HEK293 (cell line): ENCODE measurements at regions not wholly inside any gene's neighbourhood (a gene's known extent, or its start where the extent isn't known, plus 50 kb on each side); places are given as distances from the start of the nearest gene placed in this dataset.

Experiments used
- CTCF ChIA-PET: fragments of 350-600 bp; formaldehyde crosslinking; extraction: SDS; loops from one replicate; lab custom pipeline; 2021; ENCODE audit warnings: antibody characterized with exemption; lab: Yijun Ruan, JAX
- POLR2A ChIA-PET: fragments of 300-600 bp; formaldehyde crosslinking; extraction: SDS; loops from one replicate; lab custom pipeline; 2020; ENCODE audit warnings: antibody characterized with exemption, inconsistent platforms; lab: Yijun Ruan, JAX
- H3K27ac ChIP-seq: fragments of 200-500 bp; sonication (Bioruptor generic); 2 replicates; pipeline ENCODE4 v1.5.1; 2014; ENCODE audit warnings: low read depth, low read length, control low read depth, inconsistent platforms; ENCODE audit errors: extremely low read depth
- H3K36me3 ChIP-seq, 2 experiments: fragments of 200-500 bp in 1 of 2; sonication (Bioruptor generic) in 1 of 2; 1 replicate in 1 of 2; 2 replicates in 1 of 2; pipeline ENCODE4 v1.5.1; 2014 to 2017; ENCODE audit warnings: inconsistent platforms in 2 of 2, low read length in 2 of 2; ENCODE audit not compliant: control insufficient read depth in 2 of 2, insufficient read depth in 1 of 2
- H3K4me1 ChIP-seq: fragments of 200-500 bp; sonication (Bioruptor generic); 2 replicates; pipeline ENCODE4 v1.5.1; 2014; ENCODE audit warnings: mild to moderate bottlenecking, low read length, inconsistent platforms; ENCODE audit not compliant: control insufficient read depth, insufficient read depth
- H3K4me3 ChIP-seq: 2 replicates; pipeline ENCODE4 v1.5.1; 2011; ENCODE audit warnings: low read depth, mild to moderate bottlenecking, control low read depth, low read length, moderate library complexity
- H3K9me3 ChIP-seq: fragments of 200-500 bp; sonication (Bioruptor generic); 2 replicates; pipeline ENCODE4 v1.5.1; 2014; ENCODE audit warnings: low read depth, low read length, inconsistent platforms; ENCODE audit not compliant: control insufficient read depth, insufficient read depth
- AEBP2 ChIP-seq: fragments of 450-650 bp; formaldehyde crosslinking; IDR thresholded peaks from 2 replicates; pipeline ENCODE4 v1.5.1; 2016; ENCODE audit warnings: missing biosample characterization, missing genetic modification characterization, borderline replicate concordance
- BCL6B ChIP-seq: fragments of 450-650 bp; formaldehyde crosslinking; IDR thresholded peaks from 2 replicates; pipeline ENCODE4 v1.5.1; 2017; ENCODE audit warnings: missing biosample characterization, missing genetic modification characterization
- EGR2 ChIP-seq: fragments of 450-650 bp; formaldehyde crosslinking; IDR thresholded peaks from 2 replicates; pipeline ENCODE4 v1.5.1; 2016; ENCODE audit warnings: low read depth, missing biosample characterization, missing genetic modification characterization
- GLIS1 ChIP-seq: fragments of 450-650 bp; formaldehyde crosslinking; IDR thresholded peaks from 2 replicates; pipeline ENCODE4 v1.5.1; 2016; ENCODE audit warnings: missing biosample characterization, missing genetic modification characterization
- HOXC10 ChIP-seq: sonication (generic); formaldehyde crosslinking; IDR thresholded peaks from 2 replicates; pipeline ENCODE4 v1.8.1; 2023; ENCODE audit warnings: mild to moderate bottlenecking, missing genetic modification reagents
- KLF10 ChIP-seq: fragments of 450-650 bp; IDR thresholded peaks from 2 replicates; pipeline ENCODE4 v1.5.1; 2018; ENCODE audit warnings: missing biosample characterization, mild to moderate bottlenecking, missing genetic modification characterization
- KLF8 ChIP-seq: fragments of 450-650 bp; formaldehyde crosslinking; IDR thresholded peaks from 2 replicates; pipeline ENCODE4 v1.5.1; 2016; ENCODE audit warnings: missing biosample characterization, missing genetic modification characterization
- OSR2 ChIP-seq: fragments of 450-650 bp; formaldehyde crosslinking; IDR thresholded peaks from 2 replicates; pipeline ENCODE4 v1.5.1; 2016; ENCODE audit warnings: missing biosample characterization, missing genetic modification characterization
- TCF7L2 ChIP-seq: IDR thresholded peaks from 2 replicates; pipeline ENCODE4 v1.6.1; 2011; ENCODE audit warnings: low read depth, mild to moderate bottlenecking, inconsistent platforms, low read length, moderate library complexity, borderline replicate concordance
- YY2 ChIP-seq: fragments of 450-650 bp; formaldehyde crosslinking; IDR thresholded peaks from 2 replicates; pipeline ENCODE4 v1.5.1; 2016; ENCODE audit warnings: missing biosample characterization, missing genetic modification characterization
- ZNF112 ChIP-seq: fragments of 450-650 bp; formaldehyde crosslinking; IDR thresholded peaks from 2 replicates; pipeline ENCODE4 v1.5.0; 2017; ENCODE audit warnings: missing biosample characterization, missing genetic modification characterization
- ZNF138 ChIP-seq: fragments of 450-650 bp; formaldehyde crosslinking; IDR thresholded peaks from 2 replicates; pipeline ENCODE4 v1.5.1; 2016; ENCODE audit warnings: missing biosample characterization, missing genetic modification characterization, borderline replicate concordance
- ZNF155 ChIP-seq: fragments of 450-650 bp; formaldehyde crosslinking; IDR thresholded peaks from 2 replicates; pipeline ENCODE4 v1.5.1; 2016; ENCODE audit warnings: missing biosample characterization, missing genetic modification characterization
- ZNF280D ChIP-seq: fragments of 450-650 bp; formaldehyde crosslinking; IDR thresholded peaks from 2 replicates; pipeline ENCODE4 v1.5.1; 2016; ENCODE audit warnings: missing biosample characterization, missing genetic modification characterization
- ZNF350 ChIP-seq: fragments of 450-650 bp; formaldehyde crosslinking; IDR thresholded peaks from 2 replicates; pipeline ENCODE4 v1.5.0; 2017; ENCODE audit warnings: missing biosample characterization, mild to moderate bottlenecking, missing genetic modification characterization
- ZNF366 ChIP-seq: fragments of 450-650 bp; formaldehyde crosslinking; conservative IDR thresholded peaks from 2 replicates; pipeline ENCODE4 v1.5.1; 2016; ENCODE audit warnings: missing biosample characterization, missing genetic modification characterization
- ZNF404 ChIP-seq: fragments of 450-650 bp; formaldehyde crosslinking; IDR thresholded peaks from 2 replicates; pipeline ENCODE4 v1.5.1; 2017; ENCODE audit warnings: missing biosample characterization, missing genetic modification characterization
- ZNF529 ChIP-seq: fragments of 450-650 bp; formaldehyde crosslinking; IDR thresholded peaks from 2 replicates; pipeline ENCODE4 v1.5.1; 2017; ENCODE audit warnings: missing genetic modification characterization, missing biosample characterization; ENCODE audit not compliant: insufficient replicate concordance
- ZNF610 ChIP-seq: fragments of 450-650 bp; formaldehyde crosslinking; IDR thresholded peaks from 2 replicates; pipeline ENCODE4 v1.5.1; 2016; ENCODE audit warnings: missing biosample characterization, missing genetic modification characterization, borderline replicate concordance
- ZNF670 ChIP-seq: fragments of 450-650 bp; formaldehyde crosslinking; IDR thresholded peaks from 2 replicates; pipeline ENCODE4 v1.5.1; 2016; ENCODE audit warnings: missing biosample characterization, missing genetic modification characterization, low read depth
- ZNF701 ChIP-seq: fragments of 450-650 bp; formaldehyde crosslinking; IDR thresholded peaks from 2 replicates; pipeline ENCODE4 v1.5.1; 2016; ENCODE audit warnings: missing biosample characterization, missing genetic modification characterization
- ZNF704 ChIP-seq: fragments of 450-650 bp; formaldehyde crosslinking; IDR thresholded peaks from 2 replicates; pipeline ENCODE4 v1.5.1; 2016; ENCODE audit warnings: missing biosample characterization, missing genetic modification characterization
- ZNF747 ChIP-seq: fragments of 450-650 bp; formaldehyde crosslinking; IDR thresholded peaks from 2 replicates; pipeline ENCODE4 v1.5.1; 2016; ENCODE audit warnings: missing biosample characterization, missing genetic modification characterization
- ZNF830 ChIP-seq: fragments of 450-650 bp; IDR thresholded peaks from 2 replicates; pipeline ENCODE4 v1.5.0; 2018; ENCODE audit warnings: missing biosample characterization, missing genetic modification characterization, low read depth, mild to moderate bottlenecking, moderate library complexity
- ZSCAN18 ChIP-seq: fragments of 450-650 bp; formaldehyde crosslinking; IDR thresholded peaks from 2 replicates; pipeline ENCODE4 v1.5.1; 2016; ENCODE audit warnings: missing biosample characterization, missing genetic modification characterization

GRCh38 chr3:44067431-44067830 lies 174.3 kb upstream of the TOPAZ1 start (continued):
- TF ChIP-seq ZSCAN18 (no peak), OSR2 (tag by site-specific recombination) (no peak), ZNF350 (tag by site-specific recombination) (no peak), ZNF830 (tag by site-specific recombination) (no peak), AEBP2 (tag by site-specific recombination) (no peak), HOXC10 (CRISPR knock-in tag) (no peak), ZNF404 (tag by site-specific recombination) (no peak), KLF8 (tag by site-specific recombination) (no peak), TCF7L2 (no peak)

- Histone ChIP-seq H3K4me1 (no peaks in the 10 kb centered on the region), H3K27ac (no peak overlapping the region), H3K4me3 (no peak overlapping the region), H3K9me3 (no peaks in the 10 kb centered on the region), H3K36me3 (no peaks in the 10 kb centered on the region)
- no peak for TF ChIP-seq ZNF670 (tag by site-specific recombination)
- ChIA-PET POLR2A (no interaction called here), CTCF (no interaction called here)
These were observed 172.9 kb upstream of the TOPAZ1 start for GRCh38 chr3:44068753-44069152.

GRCh38 chr3:44069276-44069675 lies 172.4 kb upstream of the TOPAZ1 start:
- no peak overlapping the region for H3K27ac ChIP-seq
- no peaks in the 10 kb centered on the region for H3K36me3 ChIP-seq
- POLR2A ChIA-PET = no interaction called here
- no peaks in the 10 kb centered on the region for H3K9me3 ChIP-seq
- no peaks in the 10 kb centered on the region for H3K4me1 ChIP-seq
- no peak for TF ChIP-seq ZNF155 (tag by site-specific recombination)
- TF ChIP-seq ZSCAN18 = no peak
- no peak for TF ChIP-seq ZNF138
- no peak for TF ChIP-seq BCL6B (tag by site-specific recombination)
- TF ChIP-seq ZNF747 (tag by site-specific recombination) = no peak
- TF ChIP-seq GLIS1 (tag by site-specific recombination) = no peak
- TF ChIP-seq ZNF701 (tag by site-specific recombination) = no peak
- no peak for TF ChIP-seq KLF10
- TF ChIP-seq ZNF529 (tag by site-specific recombination) = no peak
- no peak for TF ChIP-seq ZNF112 (tag by site-specific recombination)
- TF ChIP-seq ZNF280D (tag by site-specific recombination) = no peak
- TF ChIP-seq ZNF366 = no peak
- TF ChIP-seq OSR2 (tag by site-specific recombination) = no peak
- no peak for TF ChIP-seq ZNF704
- no peak for TF ChIP-seq ZNF610 (tag by site-specific recombination)
- TF ChIP-seq YY2 = no peak
- no peak for TF ChIP-seq EGR2 (tag by site-specific recombination)
- CTCF ChIA-PET = no interaction called here
- H3K4me3 ChIP-seq = no peak overlapping the region
